GM18909 (cell line): ENCODE measurements at regions not wholly inside any gene's neighbourhood (a gene's known extent, or its start where the extent isn't known, plus 50 kb on each side); places are given as distances from the start of the nearest gene placed in this dataset.
"Not testable (repeated sequence)": the region's sequence is repeated elsewhere in the genome, so short reads cannot be mapped to it uniquely, and the experiment has no call there.

Source experiments
- ATAC-seq: cut with Tn5 transposase; IDR thresholded peaks from one replicate; pipeline ENCODE4 v1.9.1; 2021; ENCODE audit warnings: mild to moderate bottlenecking; ENCODE audit not compliant: unreplicated experiment, poor library complexity

GRCh38 chr14:71354801-71355200, 447.5 kb downstream of the PCNX1 start:
- no peak for ATAC-seq

- peak; percentile 51 for ATAC-seq
These were observed 448.3 kb downstream of the PCNX1 start for GRCh38 chr14:71355324-71356201.

DNA sequence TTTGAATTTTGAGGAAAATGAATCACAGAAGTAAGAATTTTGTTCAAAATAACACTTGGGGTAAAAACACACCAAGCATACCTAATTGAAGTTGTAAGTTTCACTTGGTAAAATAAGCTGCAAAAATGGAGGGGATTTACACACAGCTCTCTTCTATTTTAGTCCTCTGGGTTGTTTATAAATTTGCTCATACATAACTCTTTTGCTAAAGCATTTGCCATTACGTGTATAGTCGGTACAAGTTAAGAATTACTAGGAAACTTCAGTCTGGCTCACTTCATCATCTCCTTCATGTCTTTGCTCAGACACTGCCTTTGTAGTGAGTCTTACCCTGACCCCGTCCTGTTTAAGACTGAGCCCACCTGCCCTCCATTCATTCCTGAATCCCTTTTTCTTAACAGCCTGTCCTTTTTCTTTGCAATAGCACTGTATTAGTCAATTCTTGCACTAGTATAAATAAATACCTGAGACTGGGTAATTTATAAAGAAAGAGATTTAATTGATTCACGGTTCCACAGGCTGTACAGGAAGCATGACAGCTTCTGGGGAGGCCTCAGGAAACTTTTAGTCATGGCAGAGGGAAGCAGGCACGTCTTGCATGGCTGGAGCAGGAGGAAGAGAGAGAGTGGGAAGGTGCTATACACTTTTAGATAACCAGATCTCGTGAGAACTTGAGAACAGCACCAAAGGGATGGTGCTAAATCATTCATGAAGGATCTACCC, 451.1 kb downstream of the PCNX1 start:
- no peak for ATAC-seq

- not testable (repeated sequence) for ATAC-seq
These were observed 451.7 kb downstream of the PCNX1 start for GRCh38 chr14:71358932-71359421.

DNA sequence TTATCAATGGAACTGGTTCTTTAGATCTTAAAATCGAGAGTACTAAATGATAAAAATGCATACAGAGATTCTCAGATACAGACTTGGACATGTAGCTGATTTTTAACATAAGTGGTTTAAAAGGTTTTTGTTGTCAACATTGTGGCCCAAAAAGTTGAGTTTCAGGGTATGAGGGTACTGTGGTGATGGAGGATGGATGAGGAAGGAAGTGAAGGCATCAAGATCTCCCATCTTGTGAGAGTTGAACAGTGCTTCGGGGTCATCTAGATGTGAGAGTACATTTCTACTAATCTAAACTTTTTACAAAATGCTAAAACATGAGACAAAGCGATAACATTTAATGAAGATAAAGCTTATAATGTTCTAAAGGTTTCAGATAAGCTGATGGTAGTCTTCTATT, 452.6 kb downstream of the PCNX1 start:
- ATAC-seq = no peak

- ATAC-seq = no peak
These were observed 454.1 kb downstream of the PCNX1 start for GRCh38 chr14:71361336-71361735.

DNA sequence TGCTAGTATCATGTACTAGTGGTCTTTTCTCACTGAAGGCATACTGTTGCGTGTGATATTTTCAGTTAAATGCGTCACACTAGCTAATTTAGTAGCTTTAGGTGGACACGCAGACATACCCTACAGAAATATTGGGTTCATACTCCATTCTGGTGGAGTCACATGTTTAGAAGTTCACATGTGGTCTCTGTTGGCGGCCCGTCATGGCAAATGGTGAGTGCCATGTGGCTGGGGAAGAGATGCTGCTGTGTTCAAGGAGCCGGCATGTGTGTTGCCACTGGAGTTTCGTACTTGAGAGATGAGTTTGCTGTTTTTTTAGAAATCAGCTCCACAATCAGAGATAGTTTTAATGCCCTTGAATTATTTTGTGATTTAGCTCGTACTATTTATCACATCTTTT, 454.6 kb downstream of the PCNX1 start:
- no peak for ATAC-seq

- ATAC-seq = no peak
These were observed 455.0 kb downstream of the PCNX1 start for GRCh38 chr14:71362282-71362681.

GRCh38 chr14:71362920-71363584, 455.8 kb downstream of the PCNX1 start:
- ATAC-seq = no peak

- no peak for ATAC-seq
These were observed 457.0 kb downstream of the PCNX1 start for GRCh38 chr14:71363946-71364925.

GRCh38 chr14:71365361-71365760, 458.1 kb downstream of the PCNX1 start:
- no peak for ATAC-seq

DNA sequence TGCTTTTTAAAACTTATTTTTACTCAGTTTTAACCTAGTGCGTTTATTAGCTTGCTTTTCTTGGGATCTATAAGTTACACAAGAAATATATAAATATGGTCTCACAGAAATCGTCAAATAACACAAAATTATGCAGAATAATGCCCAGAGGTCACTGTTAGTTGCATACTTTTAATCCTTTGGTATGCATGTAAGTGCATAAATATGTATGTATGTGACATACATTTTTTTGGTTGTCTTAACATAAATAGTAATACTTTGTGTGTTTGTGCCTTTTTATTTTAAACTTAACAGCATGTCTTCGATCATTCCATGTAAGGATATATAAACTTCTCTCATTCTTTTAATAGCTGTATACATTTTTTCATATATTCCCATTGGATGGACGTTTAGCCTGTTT, 459.6 kb downstream of the PCNX1 start:
- ATAC-seq = no peak

- ATAC-seq = peak; percentile 60
These were observed 464.6 kb downstream of the PCNX1 start for GRCh38 chr14:71371711-71372396.

- no peak for ATAC-seq
These were observed 465.2 kb downstream of the PCNX1 start for GRCh38 chr14:71372411-71372838.

DNA sequence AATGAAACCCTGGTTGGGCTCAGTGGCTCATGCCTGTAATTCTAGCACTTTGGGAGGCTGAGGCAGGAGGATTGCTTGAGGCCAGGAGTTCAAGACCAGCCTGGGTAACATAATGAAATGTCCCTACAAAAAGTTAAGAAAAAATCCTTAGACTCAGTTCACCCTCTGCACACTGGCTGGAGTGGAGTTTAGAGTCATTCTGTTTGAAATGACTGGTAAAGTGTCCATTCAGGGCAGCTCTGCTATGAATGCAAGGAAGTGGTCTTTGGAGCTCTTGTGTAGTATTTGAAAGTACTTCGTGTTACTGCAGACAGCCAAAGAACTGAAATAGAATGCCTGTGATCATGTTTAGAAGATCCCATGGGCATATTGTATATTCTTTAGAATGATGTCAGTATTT, 466.5 kb downstream of the PCNX1 start:
- no peak for ATAC-seq

GRCh38 chr14:71374989-71375388, 467.7 kb downstream of the PCNX1 start:
- no peak for ATAC-seq

DNA sequence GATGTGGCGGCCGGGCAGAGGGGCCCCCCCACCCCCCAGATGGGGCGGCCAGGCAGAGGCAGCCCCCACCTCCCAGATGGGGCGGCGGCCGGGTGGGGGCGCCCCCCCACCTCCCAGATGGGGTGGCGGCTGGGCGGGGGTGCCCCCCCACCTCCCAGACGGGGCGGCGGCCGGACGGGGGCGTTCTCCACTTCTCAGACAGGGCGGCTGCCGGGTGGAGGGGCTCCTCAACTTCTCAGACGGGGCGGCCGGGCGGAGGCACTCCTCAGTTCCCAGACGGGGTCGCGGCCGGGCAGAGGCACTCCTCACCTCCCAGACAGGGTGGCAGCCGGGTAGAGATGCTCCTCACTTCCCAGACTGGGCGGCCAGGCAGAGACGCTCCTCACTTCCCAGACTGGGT, 469.8 kb downstream of the PCNX1 start:
- no peak for ATAC-seq

- ATAC-seq = no peak
These were observed 473.0 kb downstream of the PCNX1 start for GRCh38 chr14:71380271-71380670.

GRCh38 chr14:71381814-71382213, 474.6 kb downstream of the PCNX1 start:
- no peak for ATAC-seq
